ENCODE measurements at regions not wholly inside any gene's neighbourhood (a gene's known extent, or its start where the extent isn't known, plus 50 kb on each side); places are given as distances from the start of the nearest gene placed in this dataset.

DNA sequence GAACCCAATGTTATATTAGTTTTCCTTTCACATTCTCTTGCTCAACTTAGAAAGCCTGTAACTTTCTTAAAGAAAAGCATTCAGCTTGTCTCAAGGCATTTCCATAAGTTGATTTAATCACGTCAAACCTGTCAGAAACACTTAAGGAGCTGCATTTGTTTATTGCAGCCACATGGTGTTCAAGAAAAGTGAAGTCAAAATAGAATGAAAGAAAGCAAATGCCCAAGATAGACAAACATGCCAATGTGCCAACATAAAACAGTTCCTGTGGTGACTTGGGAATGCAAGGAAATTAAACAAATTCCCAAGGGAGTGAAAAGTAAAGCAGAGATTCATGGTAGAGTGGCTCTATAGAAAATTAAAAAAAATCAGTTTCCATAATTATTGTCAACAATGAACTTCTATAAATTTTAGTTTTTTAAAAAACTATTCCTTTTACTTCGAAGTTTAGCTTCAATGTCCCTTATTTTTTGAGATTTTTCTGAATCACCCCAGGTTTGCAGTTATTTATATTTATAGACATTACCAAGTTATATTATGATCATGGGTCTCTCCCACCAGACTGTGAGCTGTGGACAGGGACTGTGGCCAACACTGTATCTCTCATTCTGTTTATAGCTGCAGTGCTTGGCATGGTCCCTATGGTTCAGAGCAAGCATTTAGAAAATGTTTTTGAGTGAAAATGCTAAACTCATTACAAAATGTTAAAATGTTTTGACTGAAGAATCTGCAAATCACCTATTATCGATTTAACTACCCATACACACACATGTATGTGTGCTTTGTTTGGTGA lies 887.4 kb downstream of the REEP3 start:
- TF ChIP-seq, protein P1, sequence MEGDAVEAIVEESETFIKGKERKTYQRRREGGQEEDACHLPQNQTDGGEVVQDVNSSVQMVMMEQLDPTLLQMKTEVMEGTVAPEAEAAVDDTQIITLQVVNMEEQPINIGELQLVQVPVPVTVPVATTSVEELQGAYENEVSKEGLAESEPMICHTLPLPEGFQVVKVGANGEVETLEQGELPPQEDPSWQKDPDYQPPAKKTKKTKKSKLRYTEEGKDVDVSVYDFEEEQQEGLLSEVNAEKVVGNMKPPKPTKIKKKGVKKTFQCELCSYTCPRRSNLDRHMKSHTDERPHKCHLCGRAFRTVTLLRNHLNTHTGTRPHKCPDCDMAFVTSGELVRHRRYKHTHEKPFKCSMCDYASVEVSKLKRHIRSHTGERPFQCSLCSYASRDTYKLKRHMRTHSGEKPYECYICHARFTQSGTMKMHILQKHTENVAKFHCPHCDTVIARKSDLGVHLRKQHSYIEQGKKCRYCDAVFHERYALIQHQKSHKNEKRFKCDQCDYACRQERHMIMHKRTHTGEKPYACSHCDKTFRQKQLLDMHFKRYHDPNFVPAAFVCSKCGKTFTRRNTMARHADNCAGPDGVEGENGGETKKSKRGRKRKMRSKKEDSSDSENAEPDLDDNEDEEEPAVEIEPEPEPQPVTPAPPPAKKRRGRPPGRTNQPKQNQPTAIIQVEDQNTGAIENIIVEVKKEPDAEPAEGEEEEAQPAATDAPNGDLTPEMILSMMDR (IDR thresholded peaks at IDR 0.05): no peak
- no peak for TF ChIP-seq POLR2A (IDR thresholded peaks at IDR 0.05)

Measured in esophagus squamous epithelium (tissue), 4 donors.